ENCODE measurements at regions not wholly inside any gene's neighbourhood (a gene's known extent, or its start where the extent isn't known, plus 50 kb on each side); places are given as distances from the start of the nearest gene placed in this dataset.
"Not testable (repeated sequence)": the region's sequence is repeated elsewhere in the genome, so short reads cannot be mapped to it uniquely, and the experiment has no call there.

- DNase-seq (ENCODE audit: low read depth in 2 of 2, low spot score in 1 of 2), result no peak
Observed at GRCh38 chr2:125216321-125216720, 1191.2 kb downstream of the CNTNAP5 start.

- no peak for DNase-seq (ENCODE audit: low read depth in 2 of 2, low spot score in 1 of 2)
Observed at GRCh38 chr2:125224188-125224587, 1199.1 kb downstream of the CNTNAP5 start.

GRCh38 chr2:125224830-125225229 lies 1199.7 kb downstream of the CNTNAP5 start:
- no peak for DNase-seq (ENCODE audit: low read depth in 2 of 2, low spot score in 1 of 2)

DNA sequence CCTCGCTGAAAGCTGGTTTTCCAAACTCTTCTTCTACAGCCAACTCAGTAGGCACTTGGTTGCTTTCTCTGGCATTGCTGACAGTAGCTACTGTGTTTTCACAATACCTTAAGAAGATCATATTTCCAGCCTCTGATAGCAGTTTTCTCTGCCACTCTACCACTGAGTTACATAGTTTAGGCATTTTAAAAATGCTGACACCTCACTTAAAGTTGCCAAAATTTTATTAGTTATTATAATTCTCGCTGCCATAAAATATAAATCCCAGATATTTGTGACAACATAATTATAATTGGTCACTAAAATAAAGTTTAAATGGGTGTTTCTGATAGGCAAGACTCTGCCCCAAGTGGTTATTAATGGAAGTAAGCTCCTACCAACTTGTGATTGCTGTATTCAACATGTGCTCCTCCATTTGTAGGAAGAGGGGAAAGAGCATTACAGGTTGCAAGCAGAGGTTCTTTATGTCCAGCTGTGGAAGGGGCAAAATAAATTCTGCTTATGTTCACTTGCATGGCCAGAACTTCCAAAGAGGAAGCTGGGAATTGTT lies 1202.8 kb downstream of the CNTNAP5 start:
- DNase-seq (ENCODE audit: low read depth in 2 of 2, low spot score in 1 of 2), result no peak

DNA sequence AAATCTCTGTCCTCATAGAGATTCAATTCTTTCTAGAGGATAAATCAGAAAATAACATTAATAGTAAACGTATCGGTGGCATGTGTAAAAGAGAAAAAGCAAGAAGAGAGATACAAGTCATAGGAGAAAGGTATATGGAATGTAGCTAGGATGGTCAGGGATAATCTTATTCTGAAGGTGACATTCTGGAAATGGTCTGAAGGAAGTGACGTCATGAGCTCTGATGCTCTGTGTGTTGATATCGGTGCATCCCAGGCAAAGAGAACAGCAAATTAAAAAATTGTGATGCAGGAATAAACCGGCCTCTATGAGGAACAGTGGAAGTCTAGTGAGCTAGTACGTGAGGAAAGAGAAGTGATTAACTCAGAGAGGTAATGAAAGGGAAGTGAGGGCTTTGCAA lies 1215.8 kb downstream of the CNTNAP5 start:
- DNase-seq (ENCODE audit: low read depth in 2 of 2, low spot score in 1 of 2), result no peak

- DNase-seq (ENCODE audit: low read depth in 2 of 2, low spot score in 1 of 2), result no peak
Observed at GRCh38 chr2:125243074-125243473, 1218.0 kb downstream of the CNTNAP5 start.

DNA sequence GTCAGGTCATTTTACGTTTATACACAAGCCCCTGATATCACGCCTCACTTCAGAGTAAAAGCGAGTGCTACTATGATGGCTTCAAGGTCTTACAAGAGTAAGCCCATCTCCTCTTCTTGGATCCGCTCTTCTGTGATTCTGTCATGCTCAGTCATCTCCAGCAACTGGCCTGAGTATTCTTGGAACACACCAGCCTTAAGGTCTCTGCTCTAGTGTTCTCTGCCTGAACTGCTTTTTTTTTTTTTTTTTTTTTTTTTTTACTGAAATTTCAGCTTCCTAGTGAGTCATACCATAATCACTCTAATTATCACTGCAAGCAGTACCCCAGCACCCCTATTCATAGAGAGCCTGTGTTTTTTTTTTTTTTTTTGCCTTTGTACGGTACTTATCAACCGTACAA lies 1228.9 kb downstream of the CNTNAP5 start:
- no peak for DNase-seq (ENCODE audit: low read depth in 2 of 2, low spot score in 1 of 2)

- no peak for DNase-seq (ENCODE audit: low read depth in 2 of 2, low spot score in 1 of 2)
Observed at GRCh38 chr2:125259451-125259850, 1234.4 kb downstream of the CNTNAP5 start.

GRCh38 chr2:125260366-125260930 lies 1235.4 kb downstream of the CNTNAP5 start:
- not testable (repeated sequence) for DNase-seq (ENCODE audit: low read depth in 2 of 2, low spot score in 1 of 2)

DNA sequence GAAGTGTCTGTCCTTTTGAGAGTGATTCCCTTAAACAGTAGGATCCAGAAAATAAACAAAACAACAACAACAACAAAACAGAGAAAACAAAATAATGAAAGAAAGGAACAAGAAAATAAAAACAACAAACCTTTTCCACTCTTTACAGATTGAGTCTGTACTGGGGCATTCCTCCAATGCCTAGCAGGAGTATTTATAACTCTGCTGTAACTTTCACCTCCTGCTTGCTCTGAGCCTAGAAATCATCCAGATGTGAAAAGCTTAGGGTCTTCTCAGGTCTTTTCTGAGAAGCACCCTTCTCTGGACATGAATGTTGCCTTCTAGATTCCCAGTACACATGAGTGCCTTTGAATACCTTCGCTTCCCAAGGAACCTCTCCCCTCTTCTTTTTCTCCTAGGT lies 1239.4 kb downstream of the CNTNAP5 start:
- DNase-seq (ENCODE audit: low read depth in 2 of 2, low spot score in 1 of 2), result no peak

DNA sequence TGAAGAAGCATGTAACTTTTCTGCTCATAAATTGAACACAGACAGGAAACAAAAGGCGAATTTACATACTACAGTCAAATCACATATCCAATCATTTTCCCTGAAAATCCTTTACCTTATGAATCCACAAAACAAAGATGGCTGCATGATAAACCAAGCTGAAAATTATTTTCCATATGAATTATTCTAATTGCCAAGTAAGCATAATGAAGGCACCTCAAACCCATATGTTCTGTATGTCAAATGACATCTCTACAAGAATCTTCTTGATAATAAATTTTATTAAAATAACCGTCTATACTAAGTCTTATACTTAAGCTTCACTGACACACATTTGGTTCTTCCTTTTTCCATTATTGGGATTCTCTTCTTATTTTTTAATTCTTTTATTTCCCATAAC lies 1242.6 kb downstream of the CNTNAP5 start:
- DNase-seq (ENCODE audit: low read depth in 2 of 2, low spot score in 1 of 2), result no peak

GRCh38 chr2:125272651-125273050 lies 1247.6 kb downstream of the CNTNAP5 start:
- no peak for DNase-seq (ENCODE audit: low read depth in 2 of 2, low spot score in 1 of 2)

GRCh38 chr2:125274718-125275117 lies 1249.6 kb downstream of the CNTNAP5 start:
- no peak for DNase-seq (ENCODE audit: low read depth in 2 of 2, low spot score in 1 of 2)

- no peak for DNase-seq (ENCODE audit: low read depth in 2 of 2, low spot score in 1 of 2)
Observed at GRCh38 chr2:125280265-125280664, 1255.2 kb downstream of the CNTNAP5 start.

- DNase-seq (ENCODE audit: low read depth in 2 of 2, low spot score in 1 of 2), result no peak
Observed at GRCh38 chr2:125281242-125281641, 1256.2 kb downstream of the CNTNAP5 start.

GRCh38 chr2:125296742-125297141 lies 1271.7 kb downstream of the CNTNAP5 start:
- no peak for DNase-seq (ENCODE audit: low read depth in 2 of 2, low spot score in 1 of 2)

- DNase-seq (ENCODE audit: low read depth in 2 of 2, low spot score in 1 of 2), result no peak
Observed at GRCh38 chr2:125310657-125311364, 1285.7 kb downstream of the CNTNAP5 start.

DNA sequence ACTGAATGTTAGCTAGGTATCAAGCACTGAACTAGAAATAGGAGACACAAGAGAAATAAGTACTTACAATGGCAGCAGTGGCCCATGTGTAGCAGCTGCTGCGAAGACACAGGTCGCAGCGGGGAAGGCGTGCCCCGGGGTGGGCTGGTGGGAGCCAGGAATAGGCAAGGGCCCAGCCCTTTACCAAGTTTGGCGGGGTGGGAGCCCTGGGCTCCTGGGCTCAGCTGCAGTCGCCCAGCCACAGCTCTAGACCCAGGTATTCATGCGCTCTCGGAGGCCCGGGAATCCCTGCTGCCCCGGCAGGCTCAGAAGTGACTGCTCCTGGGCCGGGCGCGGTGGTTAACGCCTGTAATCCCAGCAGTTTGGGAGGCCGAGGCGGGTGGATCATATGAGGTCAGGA lies 1287.3 kb downstream of the CNTNAP5 start:
- DNase-seq (ENCODE audit: low read depth in 2 of 2, low spot score in 1 of 2), result no peak

GRCh38 chr2:125313806-125314205 lies 1288.7 kb downstream of the CNTNAP5 start:
- DNase-seq (ENCODE audit: low read depth in 2 of 2, low spot score in 1 of 2), result no peak

DNA sequence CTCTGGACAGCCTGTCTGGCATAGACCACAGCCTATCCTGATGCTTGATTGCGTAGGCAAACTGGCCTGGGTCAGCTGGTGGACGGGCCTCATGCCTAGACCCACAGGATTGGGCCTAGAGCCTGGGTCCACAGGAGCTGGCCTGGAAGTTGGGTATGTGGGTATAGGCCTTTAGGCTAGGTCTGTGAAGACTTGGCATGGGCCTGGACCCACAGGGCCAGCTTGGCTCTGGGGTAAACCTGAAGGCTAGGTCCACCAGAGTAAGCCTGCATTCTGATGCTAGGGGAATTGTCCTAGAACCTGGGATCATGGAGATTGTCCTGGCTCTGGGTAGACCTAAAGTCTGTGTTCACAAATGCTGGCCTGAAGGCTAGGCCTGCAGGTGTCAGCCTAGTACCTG lies 1293.7 kb downstream of the CNTNAP5 start:
- DNase-seq (ENCODE audit: low read depth in 2 of 2, low spot score in 1 of 2), result no peak

- no peak for DNase-seq (ENCODE audit: low read depth in 2 of 2, low spot score in 1 of 2)
Observed at GRCh38 chr2:125324273-125324672, 1299.2 kb downstream of the CNTNAP5 start.

GRCh38 chr2:125330133-125330532 lies 1305.0 kb downstream of the CNTNAP5 start:
- DNase-seq (ENCODE audit: low read depth in 2 of 2, low spot score in 1 of 2), result no peak

- DNase-seq (ENCODE audit: low read depth in 2 of 2, low spot score in 1 of 2), result no peak
Observed at GRCh38 chr2:125341353-125341752, 1314.6 kb upstream of the GYPC start.
